T-helper 2 cell treated with Interferon-gamma antibody and Interleukin-4, amounts not matched to agents 5 μg/mL and 100 μg/mL, for 36 hours (primary cell): ENCODE measurements at regions not wholly inside any gene's neighbourhood (a gene's known extent, or its start where the extent isn't known, plus 50 kb on each side); places are given as distances from the start of the nearest gene placed in this dataset.

ENCODE experiments used
- DNase-seq: peaks from one replicate; pipeline ENCODE4 v3.0.0; 2021; ENCODE audit warnings: low spot score
- H3K27ac Mint-ChIP-seq: one replicate; pipeline ENCODE4 v1.8.0; 2021; ENCODE audit warnings: mild to moderate bottlenecking, mixed read lengths
- H3K27me3 Mint-ChIP-seq: one replicate; pipeline ENCODE4 v1.8.0; 2021; ENCODE audit warnings: low read depth, mixed read lengths
- H3K36me3 Mint-ChIP-seq: one replicate; pipeline ENCODE4 v1.8.0; 2021; ENCODE audit warnings: low read depth, mixed read lengths
- H3K4me1 Mint-ChIP-seq: one replicate; pipeline ENCODE4 v1.8.0; 2021; ENCODE audit warnings: low read depth, mixed read lengths
- H3K4me3 Mint-ChIP-seq: one replicate; pipeline ENCODE4 v1.8.0; 2022; ENCODE audit warnings: mild to moderate bottlenecking, moderate library complexity, mixed read lengths
- H3K9me3 Mint-ChIP-seq: one replicate; pipeline ENCODE4 v1.8.0; 2021; ENCODE audit warnings: mixed read lengths

- Mint-ChIP-seq H3K9me3 (peaks cover 12% of the 10 kb centered on the region), H3K27me3 (no peaks in the 10 kb centered on the region), H3K4me3 (no peak overlapping the region), H3K4me1 (no peaks in the 10 kb centered on the region), H3K27ac (no peak overlapping the region), H3K36me3 (no peaks in the 10 kb centered on the region)
- DNase-seq = no peak
These were observed 211.4 kb upstream of the EPHA3 start for GRCh38 chr3:88896026-88896425.

GRCh38 chr3:88912294-88912877 lies 195.0 kb upstream of the EPHA3 start:
- H3K36me3 Mint-ChIP-seq = no peaks in the 10 kb centered on the region
- no peak overlapping the region for H3K4me3 Mint-ChIP-seq
- no peaks in the 10 kb centered on the region for H3K27me3 Mint-ChIP-seq
- no peak for DNase-seq
- H3K9me3 Mint-ChIP-seq = peaks cover 7% of the 10 kb centered on the region
- no peaks in the 10 kb centered on the region for H3K4me1 Mint-ChIP-seq
- H3K27ac Mint-ChIP-seq = no peak overlapping the region

- DNase-seq = no peak
- Mint-ChIP-seq H3K4me1 (no peaks in the 10 kb centered on the region), H3K36me3 (no peaks in the 10 kb centered on the region), H3K27me3 (no peaks in the 10 kb centered on the region), H3K27ac (no peak overlapping the region), H3K4me3 (no peak overlapping the region), H3K9me3 (peaks cover 6% of the 10 kb centered on the region)
These were observed 188.6 kb upstream of the EPHA3 start for GRCh38 chr3:88918841-88919240.

- no peaks in the 10 kb centered on the region for H3K27me3 Mint-ChIP-seq
- no peak for DNase-seq
- H3K9me3 Mint-ChIP-seq = peaks cover 6% of the 10 kb centered on the region
- H3K4me1 Mint-ChIP-seq = no peaks in the 10 kb centered on the region
- no peaks in the 10 kb centered on the region for H3K36me3 Mint-ChIP-seq
- H3K4me3 Mint-ChIP-seq = no peak overlapping the region
- H3K27ac Mint-ChIP-seq = no peak overlapping the region
These were observed 185.4 kb upstream of the EPHA3 start for GRCh38 chr3:88921986-88922385.

GRCh38 chr3:88926221-88926620 lies 181.2 kb upstream of the EPHA3 start:
- DNase-seq = no peak
- Mint-ChIP-seq H3K9me3 (peaks cover 10% of the 10 kb centered on the region), H3K27me3 (no peaks in the 10 kb centered on the region), H3K36me3 (no peaks in the 10 kb centered on the region), H3K4me3 (no peak overlapping the region), H3K4me1 (no peaks in the 10 kb centered on the region), H3K27ac (no peak overlapping the region)

GRCh38 chr3:88930611-88931010 lies 176.8 kb upstream of the EPHA3 start:
- no peaks in the 10 kb centered on the region for H3K4me1 Mint-ChIP-seq
- no peak for DNase-seq

GRCh38 chr3:88936831-88937230 lies 170.6 kb upstream of the EPHA3 start:
- no peak for DNase-seq
- Mint-ChIP-seq H3K27ac (no peak overlapping the region), H3K9me3 (peaks cover 22% of the 10 kb centered on the region), H3K4me1 (no peaks in the 10 kb centered on the region), H3K4me3 (no peak overlapping the region), H3K36me3 (no peaks in the 10 kb centered on the region), H3K27me3 (no peaks in the 10 kb centered on the region)

More at GRCh38 chr3:88930611-88931010, 176.8 kb upstream of the EPHA3 start:
- no peaks in the 10 kb centered on the region for H3K36me3 Mint-ChIP-seq
- H3K27ac Mint-ChIP-seq = no peak overlapping the region
- H3K9me3 Mint-ChIP-seq = peaks cover 15% of the 10 kb centered on the region
- H3K4me3 Mint-ChIP-seq = no peak overlapping the region
- no peaks in the 10 kb centered on the region for H3K27me3 Mint-ChIP-seq

GRCh38 chr3:88940296-88940695 lies 167.1 kb upstream of the EPHA3 start:
- no peaks in the 10 kb centered on the region for H3K27me3 Mint-ChIP-seq
- H3K27ac Mint-ChIP-seq = no peak overlapping the region
- H3K4me1 Mint-ChIP-seq = no peaks in the 10 kb centered on the region
- no peak for DNase-seq
- H3K4me3 Mint-ChIP-seq = no peak overlapping the region
- no peaks in the 10 kb centered on the region for H3K36me3 Mint-ChIP-seq
- peaks cover 20% of the 10 kb centered on the region for H3K9me3 Mint-ChIP-seq

GRCh38 chr3:88947013-88947412 lies 160.4 kb upstream of the EPHA3 start:
- Mint-ChIP-seq H3K27me3 (no peaks in the 10 kb centered on the region), H3K9me3 (peaks cover 16% of the 10 kb centered on the region), H3K27ac (no peak overlapping the region), H3K4me3 (no peak overlapping the region), H3K4me1 (no peaks in the 10 kb centered on the region), H3K36me3 (no peaks in the 10 kb centered on the region)
- DNase-seq = no peak

GRCh38 chr3:88954853-88955252 lies 152.6 kb upstream of the EPHA3 start:
- Mint-ChIP-seq H3K4me3 (no peak overlapping the region), H3K27me3 (no peaks in the 10 kb centered on the region), H3K9me3 (peaks cover 5% of the 10 kb centered on the region), H3K27ac (no peak overlapping the region), H3K4me1 (no peaks in the 10 kb centered on the region), H3K36me3 (no peaks in the 10 kb centered on the region)
- DNase-seq = no peak

GRCh38 chr3:88955274-88955673 lies 152.1 kb upstream of the EPHA3 start:
- H3K4me3 Mint-ChIP-seq = no peak overlapping the region
- no peaks in the 10 kb centered on the region for H3K4me1 Mint-ChIP-seq
- no peaks in the 10 kb centered on the region for H3K36me3 Mint-ChIP-seq
- no peak overlapping the region for H3K27ac Mint-ChIP-seq
- no peak for DNase-seq
- H3K27me3 Mint-ChIP-seq = no peaks in the 10 kb centered on the region
- peaks cover 9% of the 10 kb centered on the region for H3K9me3 Mint-ChIP-seq

GRCh38 chr3:88957711-88958439 lies 149.5 kb upstream of the EPHA3 start:
- H3K9me3 Mint-ChIP-seq = peaks cover 11% of the 10 kb centered on the region
- no peaks in the 10 kb centered on the region for H3K27me3 Mint-ChIP-seq
- no peak overlapping the region for H3K4me3 Mint-ChIP-seq
- H3K27ac Mint-ChIP-seq = no peak overlapping the region
- H3K36me3 Mint-ChIP-seq = no peaks in the 10 kb centered on the region
- no peaks in the 10 kb centered on the region for H3K4me1 Mint-ChIP-seq
- DNase-seq = no peak

- H3K36me3 Mint-ChIP-seq = no peaks in the 10 kb centered on the region
- H3K27me3 Mint-ChIP-seq = no peaks in the 10 kb centered on the region
- H3K9me3 Mint-ChIP-seq = peaks cover 7% of the 10 kb centered on the region
- DNase-seq = no peak
- no peak overlapping the region for H3K27ac Mint-ChIP-seq
- H3K4me1 Mint-ChIP-seq = no peaks in the 10 kb centered on the region
- H3K4me3 Mint-ChIP-seq = no peak overlapping the region
These were observed 147.4 kb upstream of the EPHA3 start for GRCh38 chr3:88960019-88960418.

GRCh38 chr3:88963003-88963402 lies 144.4 kb upstream of the EPHA3 start:
- Mint-ChIP-seq H3K27ac (no peak overlapping the region), H3K36me3 (no peaks in the 10 kb centered on the region), H3K27me3 (no peaks in the 10 kb centered on the region), H3K4me1 (no peaks in the 10 kb centered on the region), H3K9me3 (peaks cover 7% of the 10 kb centered on the region), H3K4me3 (no peak overlapping the region)
- no peak for DNase-seq

GRCh38 chr3:88979760-88980159 lies 127.7 kb upstream of the EPHA3 start:
- no peak overlapping the region for H3K4me3 Mint-ChIP-seq
- H3K9me3 Mint-ChIP-seq = peaks cover 8% of the 10 kb centered on the region
- no peaks in the 10 kb centered on the region for H3K36me3 Mint-ChIP-seq
- no peaks in the 10 kb centered on the region for H3K4me1 Mint-ChIP-seq
- no peak for DNase-seq
- H3K27me3 Mint-ChIP-seq = no peaks in the 10 kb centered on the region
- H3K27ac Mint-ChIP-seq = no peak overlapping the region
